ENCODE measurements at regions not wholly inside any gene's neighbourhood (a gene's known extent, or its start where the extent isn't known, plus 50 kb on each side); places are given as distances from the start of the nearest gene placed in this dataset.

GRCh38 chrX:150308532-150309157 is 54.5 kb upstream of the MAMLD1 start:
- no peak for DNase-seq

DNA sequence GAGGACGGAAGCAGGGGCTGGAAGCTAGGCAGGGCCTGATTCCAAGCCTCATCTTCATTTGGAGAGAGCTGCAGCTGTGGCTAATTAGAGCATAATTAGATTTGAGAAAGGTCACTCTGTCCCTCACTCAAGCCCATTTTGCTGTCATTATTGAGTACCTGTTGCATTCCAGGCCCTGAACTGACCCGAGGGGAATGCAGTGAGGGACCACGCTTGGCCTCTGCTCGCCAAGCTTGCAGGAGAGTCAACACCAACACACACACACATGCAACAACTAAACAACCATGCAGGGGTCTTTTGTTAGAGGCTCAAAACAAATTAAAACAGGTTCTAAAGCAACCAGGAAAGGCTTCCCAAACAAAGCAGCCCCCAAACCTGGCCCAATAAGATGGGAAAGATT is 52.7 kb upstream of the MAMLD1 start:
- no peak for DNase-seq

DNA sequence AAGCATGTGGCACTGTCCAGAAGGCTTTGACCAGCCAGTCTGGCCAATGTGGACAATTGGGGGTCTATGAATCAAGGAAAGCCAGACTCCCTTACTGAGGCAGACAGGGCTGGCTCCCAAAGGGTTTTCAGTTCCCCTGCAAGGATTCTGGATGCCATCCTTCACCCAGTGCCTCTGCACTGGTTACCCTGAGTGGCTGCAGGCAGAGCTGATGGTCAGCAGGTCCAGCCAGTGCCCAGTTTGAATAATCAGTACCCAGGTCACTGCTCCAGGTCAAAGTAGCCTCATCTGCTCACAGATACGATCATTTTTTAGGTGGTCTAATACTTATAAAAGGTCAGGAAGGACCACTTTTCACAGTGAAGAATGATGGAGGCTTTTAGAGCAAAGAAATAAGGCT is 52.2 kb upstream of the MAMLD1 start:
- no peak for DNase-seq

DNA sequence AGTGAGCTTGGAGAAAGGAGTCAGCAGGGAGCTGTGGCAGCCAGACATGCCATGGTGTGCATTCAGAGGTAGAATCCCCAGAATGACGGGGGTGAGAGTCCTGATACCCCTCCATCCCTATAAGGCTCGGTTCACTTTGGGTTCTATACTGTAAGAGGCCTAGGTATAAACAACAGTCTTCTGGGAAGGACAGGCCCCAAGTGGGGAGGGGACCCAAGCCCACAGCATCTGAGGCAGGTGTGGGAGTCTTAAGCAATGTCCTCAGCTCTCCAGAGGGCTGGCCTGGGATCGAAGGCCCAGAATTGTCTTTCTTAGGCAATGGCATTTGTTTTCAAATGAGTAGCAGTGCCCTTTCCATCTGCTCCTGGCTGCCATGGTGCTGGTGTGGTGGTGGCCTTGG is 50.2 kb upstream of the MAMLD1 start:
- DNase-seq = no peak
